Ectodermal cell (in vitro differentiated cells): ENCODE measurements at regions not wholly inside any gene's neighbourhood (a gene's known extent, or its start where the extent isn't known, plus 50 kb on each side); places are given as distances from the start of the nearest gene placed in this dataset.

Experiments
- H3K27ac ChIP-seq: 2 replicates; pipeline ENCODE4 v1.7.0; 2013; ENCODE audit warnings: mild to moderate bottlenecking, low read depth, low read length; ENCODE audit not compliant: insufficient read depth, poor library complexity, severe bottlenecking
- H3K27me3 ChIP-seq: 2 replicates; pipeline ENCODE4 v1.7.0; 2013; ENCODE audit warnings: mild to moderate bottlenecking, low read length; ENCODE audit not compliant: insufficient read depth, control insufficient read depth, poor library complexity, severe bottlenecking
- H3K36me3 ChIP-seq: one replicate; pipeline ENCODE4 v1.7.0; 2013; ENCODE audit warnings: low read length; ENCODE audit not compliant: control insufficient read depth, insufficient read depth
- H3K4me1 ChIP-seq: one replicate; pipeline ENCODE4 v1.7.0; 2013; ENCODE audit warnings: low read length; ENCODE audit not compliant: control insufficient read depth, insufficient read depth
- H3K4me3 ChIP-seq: 2 replicates; pipeline ENCODE4 v1.7.0; 2013; ENCODE audit warnings: low read depth, low read length, control low read depth; ENCODE audit not compliant: insufficient read depth
- H3K9me3 ChIP-seq: 2 replicates; pipeline ENCODE4 v1.7.0; 2013; ENCODE audit warnings: mild to moderate bottlenecking, low read length, moderate library complexity; ENCODE audit not compliant: control insufficient read depth
- WGBS, 2 experiments: methylation state at CpG; one replicate each; pipeline ENCODE4 v1.1.7; 2013; ENCODE audit warnings: missing lambda C conversion rate in 2 of 2; 5-methylcytosine and 5-hydroxymethylcytosine counted together

DNA sequence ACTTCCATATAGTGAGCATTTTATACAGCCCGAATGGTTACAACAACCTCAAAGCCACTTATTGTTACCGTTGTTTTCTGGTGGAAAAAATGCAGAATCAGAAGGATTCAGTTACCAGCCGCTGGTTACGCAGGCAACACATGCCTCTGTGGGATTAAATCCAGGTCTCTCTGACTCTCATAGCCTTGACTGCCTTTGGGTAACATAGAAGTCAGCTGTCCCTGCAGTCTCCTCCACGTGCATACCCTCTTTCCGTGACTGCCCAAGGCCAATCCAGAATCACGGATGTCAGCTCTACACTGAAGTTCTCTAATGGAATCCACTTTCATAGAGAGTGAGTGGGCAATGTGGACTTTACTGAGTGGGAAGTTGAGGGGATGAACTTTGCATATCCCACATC, 189.5 kb upstream of the DNAJC19 start:
- WGBS, 2 experiments = 90 to 91% methylated on average over 6 to 7 of the region's 7 CpGs
- Histone ChIP-seq H3K27me3 (no peaks in the 10 kb centered on the region), H3K4me1 (peaks cover 14% of the 10 kb centered on the region), H3K4me3 (no peak overlapping the region), H3K27ac (no peak overlapping the region), H3K9me3 (no peaks in the 10 kb centered on the region), H3K36me3 (no peaks in the 10 kb centered on the region)

DNA sequence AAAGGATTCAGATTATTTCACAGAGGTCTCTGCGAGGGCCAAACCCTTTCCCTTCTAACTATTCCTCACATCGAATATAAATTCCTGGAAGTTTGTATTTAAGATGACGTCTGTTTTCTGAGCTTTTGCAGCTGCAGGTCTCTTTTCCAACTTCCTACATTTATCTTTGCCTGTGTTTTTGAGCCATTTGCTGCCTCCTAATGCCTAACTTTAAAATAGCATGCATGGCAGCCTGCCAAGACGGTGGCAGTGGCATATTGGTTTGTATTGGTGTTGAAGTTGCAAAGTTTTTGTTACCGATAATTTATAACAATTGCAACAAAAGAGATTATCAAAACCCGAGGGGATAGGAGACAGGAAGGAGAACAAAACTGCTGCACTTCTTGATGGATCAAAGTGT, 187.1 kb upstream of the DNAJC19 start:
- peaks cover 16% of the 10 kb centered on the region for H3K4me1 ChIP-seq
- no peak overlapping the region for H3K27ac ChIP-seq
- H3K4me3 ChIP-seq = no peak overlapping the region
- no peaks in the 10 kb centered on the region for H3K27me3 ChIP-seq
- H3K9me3 ChIP-seq = no peaks in the 10 kb centered on the region
- whole genome bisulfite sequencing, 2 experiments = 39 to 48% methylated on average over 3 to 6 of the region's 6 CpGs
- no peaks in the 10 kb centered on the region for H3K36me3 ChIP-seq

DNA sequence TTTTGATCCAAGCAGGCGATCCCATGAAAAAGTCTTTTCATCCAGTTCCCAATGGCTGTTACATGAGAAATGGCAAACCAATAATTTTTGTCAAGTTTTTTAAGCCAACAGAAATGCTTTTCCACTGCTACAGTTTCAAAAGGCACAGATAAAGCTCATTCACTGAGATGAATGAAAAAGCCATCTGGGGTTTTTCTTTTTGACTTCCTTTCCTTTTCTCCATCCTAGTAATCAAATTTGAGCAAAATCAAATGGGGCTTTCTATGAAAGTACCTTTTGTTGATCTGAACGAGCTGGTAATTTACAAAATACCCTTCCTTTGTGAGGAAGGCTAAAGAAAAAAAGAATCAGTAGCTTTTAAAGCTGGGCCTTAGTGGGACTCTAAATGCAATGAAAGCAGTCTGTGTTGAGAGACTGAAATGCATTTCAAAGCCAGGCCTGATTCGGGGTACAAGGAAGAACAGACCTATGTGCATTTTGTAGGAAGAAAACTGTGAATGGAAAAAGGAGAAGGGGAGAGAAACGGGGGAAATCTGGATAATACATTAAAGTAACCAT, 185.2 kb upstream of the DNAJC19 start:
- no peaks in the 10 kb centered on the region for H3K36me3 ChIP-seq
- no peaks in the 10 kb centered on the region for H3K9me3 ChIP-seq
- H3K4me1 ChIP-seq = peaks cover 16% of the 10 kb centered on the region
- H3K27ac ChIP-seq = no peak overlapping the region
- H3K27me3 ChIP-seq = no peaks in the 10 kb centered on the region
- 37 to 39% methylated on average over 4 of the region's 4 CpGs for WGBS, 2 experiments
- H3K4me3 ChIP-seq = no peak overlapping the region

DNA sequence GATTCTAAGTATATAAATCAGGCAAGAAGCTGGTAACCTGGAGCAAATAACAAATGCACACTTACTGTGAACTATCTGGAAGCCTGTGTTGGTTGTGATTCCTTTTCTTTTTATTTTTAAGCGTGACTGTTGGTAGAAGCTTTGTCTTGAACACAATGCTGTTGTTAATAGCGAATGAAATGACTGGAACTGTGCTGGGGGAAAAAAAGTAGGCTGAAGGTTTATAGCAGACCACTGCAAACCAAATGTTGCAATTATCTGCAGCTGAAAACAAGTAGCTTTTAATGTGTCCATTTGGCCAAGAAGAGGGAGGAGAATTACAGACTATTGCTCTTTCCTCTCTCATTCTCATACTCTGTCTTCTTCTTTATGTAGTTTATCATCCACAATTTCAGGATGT, 184.5 kb upstream of the DNAJC19 start:
- WGBS, 2 experiments = 79 to 82% methylated on average over 2 of the region's 2 CpGs
- H3K4me1 ChIP-seq = peaks cover 16% of the 10 kb centered on the region
- H3K36me3 ChIP-seq = no peaks in the 10 kb centered on the region
- no peaks in the 10 kb centered on the region for H3K27me3 ChIP-seq
- H3K27ac ChIP-seq = no peak overlapping the region
- no peaks in the 10 kb centered on the region for H3K9me3 ChIP-seq
- H3K4me3 ChIP-seq = no peak overlapping the region

DNA sequence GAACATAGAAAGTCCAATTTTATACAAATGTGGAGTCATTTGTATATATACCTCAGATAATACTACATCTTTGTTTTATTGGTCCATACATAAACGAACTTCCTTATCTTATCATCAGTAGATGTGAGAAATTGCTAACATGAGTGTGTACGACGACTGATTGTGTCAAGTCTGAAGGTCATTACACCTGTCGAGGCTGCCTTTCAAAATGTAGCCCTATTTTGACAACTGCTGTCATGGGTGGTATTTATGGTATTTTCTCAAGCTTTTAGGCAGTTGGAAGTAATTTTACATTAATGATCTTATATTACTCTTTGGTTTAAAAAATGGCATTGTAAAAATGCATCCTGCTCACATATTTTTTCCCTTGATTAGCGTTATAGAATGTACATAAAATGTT, 183.7 kb upstream of the DNAJC19 start:
- no peak overlapping the region for H3K27ac ChIP-seq
- H3K4me1 ChIP-seq = peaks cover 16% of the 10 kb centered on the region
- no peak overlapping the region for H3K4me3 ChIP-seq
- H3K36me3 ChIP-seq = no peaks in the 10 kb centered on the region
- H3K27me3 ChIP-seq = no peaks in the 10 kb centered on the region
- WGBS, 2 experiments = 93 to 98% methylated on average over 3 to 5 of the region's 5 CpGs
- H3K9me3 ChIP-seq = no peaks in the 10 kb centered on the region

DNA sequence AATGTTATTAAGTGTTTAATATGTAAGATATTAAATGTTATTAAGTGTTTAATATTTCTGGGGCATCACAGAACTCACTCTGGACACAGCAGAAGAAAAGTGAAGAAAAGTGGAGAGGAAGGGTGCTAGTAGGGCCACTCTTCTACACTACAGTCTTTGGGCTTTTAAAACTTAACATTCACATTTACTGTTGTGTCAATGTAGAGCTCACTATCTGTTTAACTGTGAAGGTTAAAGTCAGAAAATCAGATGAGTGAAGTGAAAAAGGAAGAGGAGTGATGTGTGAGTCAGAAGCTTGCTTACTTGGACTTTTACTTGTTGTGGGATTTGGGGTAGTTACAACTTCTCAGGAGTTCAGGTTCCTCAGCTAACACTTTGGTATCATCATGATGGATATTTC, 145.3 kb upstream of the DNAJC19 start:
- no peaks in the 10 kb centered on the region for H3K9me3 ChIP-seq
- H3K36me3 ChIP-seq = no peaks in the 10 kb centered on the region
- no peaks in the 10 kb centered on the region for H3K4me1 ChIP-seq
- H3K27me3 ChIP-seq = no peaks in the 10 kb centered on the region
- no peak overlapping the region for H3K4me3 ChIP-seq
- no peak overlapping the region for H3K27ac ChIP-seq

DNA sequence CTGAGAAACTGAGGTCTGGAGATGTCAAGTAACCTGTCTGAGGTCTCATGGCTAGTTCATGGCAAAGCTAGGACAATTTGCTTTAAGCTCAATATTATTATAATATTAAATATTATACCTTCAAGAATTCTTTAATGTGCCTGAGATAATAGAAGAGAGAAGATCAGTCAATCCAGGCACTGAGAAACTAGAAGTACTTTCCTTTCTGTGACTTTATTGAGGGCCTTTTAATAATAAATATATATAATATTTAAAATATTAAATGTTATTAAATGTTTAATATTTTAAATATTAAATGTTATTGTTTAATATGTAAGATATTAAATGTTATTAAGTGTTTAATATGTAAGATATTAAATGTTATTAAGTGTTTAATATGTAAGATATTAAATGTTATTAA, 144.3 kb upstream of the DNAJC19 start:
- H3K9me3 ChIP-seq = no peaks in the 10 kb centered on the region
- no peak overlapping the region for H3K4me3 ChIP-seq
- H3K27me3 ChIP-seq = no peaks in the 10 kb centered on the region
- no peaks in the 10 kb centered on the region for H3K4me1 ChIP-seq
- no peaks in the 10 kb centered on the region for H3K36me3 ChIP-seq
- no peak overlapping the region for H3K27ac ChIP-seq

DNA sequence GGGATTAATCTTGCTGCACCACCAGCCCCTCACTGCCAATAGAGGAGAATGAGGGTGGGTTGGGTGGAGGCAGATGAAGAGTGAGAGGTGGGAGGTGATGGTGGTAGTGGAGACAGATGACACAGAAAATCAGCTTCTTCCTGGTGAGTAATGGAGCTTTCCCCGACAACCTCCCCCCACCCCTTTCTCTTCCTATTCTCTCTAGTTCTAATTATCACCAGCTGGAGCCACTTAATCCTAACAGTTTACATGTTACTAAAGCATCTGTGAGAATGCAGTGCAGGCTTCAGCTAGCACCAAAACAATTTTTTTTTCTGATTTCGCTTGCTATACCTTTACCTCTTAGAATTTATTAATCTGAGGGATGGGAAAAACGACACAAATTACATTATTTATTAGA, 116.1 kb upstream of the DNAJC19 start:
- H3K27ac ChIP-seq = no peak overlapping the region
- WGBS, 2 experiments = 72 to 78% methylated on average over 2 to 3 of the region's 3 CpGs

DNA sequence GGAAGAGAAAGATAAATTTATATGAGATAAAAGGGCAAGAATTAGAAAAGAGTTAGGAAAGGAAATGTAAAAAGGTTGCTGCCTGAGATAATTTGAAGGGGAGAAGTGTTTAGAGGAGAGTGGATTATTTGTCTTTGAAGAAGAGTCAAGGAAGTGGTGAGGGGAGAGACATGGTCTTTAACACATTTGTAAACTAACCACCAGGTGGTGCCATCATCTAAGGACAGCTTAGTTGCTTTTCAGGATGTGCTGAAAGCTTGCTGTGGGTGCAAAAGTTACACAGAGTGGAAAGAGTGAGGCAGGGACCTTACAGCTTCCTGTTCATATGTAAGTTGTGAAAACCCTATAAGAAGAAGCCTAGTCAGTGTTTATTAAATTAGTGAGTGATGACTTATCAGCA, 114.1 kb upstream of the DNAJC19 start:
- no peaks in the 10 kb centered on the region for H3K36me3 ChIP-seq
- no peak overlapping the region for H3K27ac ChIP-seq
- no peak overlapping the region for H3K4me3 ChIP-seq
- no peaks in the 10 kb centered on the region for H3K27me3 ChIP-seq
- H3K9me3 ChIP-seq = no peaks in the 10 kb centered on the region
- H3K4me1 ChIP-seq = no peaks in the 10 kb centered on the region

More for the DNA sequence above, 116.1 kb upstream of the DNAJC19 start:
- H3K36me3 ChIP-seq = no peaks in the 10 kb centered on the region
- no peaks in the 10 kb centered on the region for H3K4me1 ChIP-seq
- no peaks in the 10 kb centered on the region for H3K27me3 ChIP-seq
- no peaks in the 10 kb centered on the region for H3K9me3 ChIP-seq
- H3K4me3 ChIP-seq = no peak overlapping the region

DNA sequence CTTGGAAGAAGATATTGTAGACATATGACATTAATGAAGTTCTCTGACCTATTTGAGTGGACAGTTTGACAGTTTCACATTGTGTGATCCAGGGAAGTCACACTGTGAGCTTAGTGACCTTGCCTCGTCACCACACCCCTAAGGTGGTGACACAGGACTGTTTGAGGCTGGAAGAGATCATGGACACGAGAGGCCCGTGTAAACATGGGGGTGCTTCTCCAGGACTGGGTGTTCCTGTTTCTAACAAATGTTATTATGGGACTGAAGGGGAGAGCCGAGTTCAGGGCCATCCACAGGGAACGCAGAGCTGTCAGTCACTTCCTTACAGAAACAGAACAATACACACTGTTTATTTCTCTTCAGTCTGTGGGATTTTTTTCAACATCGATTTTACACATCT, 96.5 kb upstream of the DNAJC19 start:
- no peaks in the 10 kb centered on the region for H3K4me1 ChIP-seq
- no peaks in the 10 kb centered on the region for H3K36me3 ChIP-seq
- H3K27me3 ChIP-seq = no peaks in the 10 kb centered on the region
- no peaks in the 10 kb centered on the region for H3K9me3 ChIP-seq
- H3K4me3 ChIP-seq = no peak overlapping the region
- H3K27ac ChIP-seq = no peak overlapping the region
- WGBS, 2 experiments = 90 to 95% methylated on average over 6 of the region's 6 CpGs

DNA sequence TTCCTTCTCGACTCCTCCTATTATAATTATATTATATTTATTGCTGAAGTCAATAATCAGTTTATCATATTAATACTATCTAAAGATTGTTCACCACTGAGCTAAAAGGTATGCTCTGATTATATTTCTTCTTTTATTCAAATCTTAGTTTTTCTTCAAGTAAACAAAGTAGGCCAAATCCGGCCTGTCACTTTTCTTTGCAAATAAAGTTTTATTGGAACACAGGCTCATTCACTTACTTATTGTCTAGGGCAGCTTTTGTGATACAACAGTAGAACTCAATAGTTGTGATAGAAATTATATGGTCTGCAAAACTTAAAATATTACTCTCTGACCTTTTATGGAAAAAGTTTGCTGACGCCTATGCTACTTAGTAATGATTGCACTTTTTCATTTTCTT, 92.4 kb upstream of the DNAJC19 start:
- no peaks in the 10 kb centered on the region for H3K4me1 ChIP-seq
- H3K36me3 ChIP-seq = no peaks in the 10 kb centered on the region
- WGBS, 2 experiments = 92 to 100% methylated on average over 1 to 2 of the region's 3 CpGs
- no peaks in the 10 kb centered on the region for H3K9me3 ChIP-seq
- no peak overlapping the region for H3K27ac ChIP-seq
- H3K4me3 ChIP-seq = no peak overlapping the region
- no peaks in the 10 kb centered on the region for H3K27me3 ChIP-seq
